ENCODE measurements at regions not wholly inside any gene's neighbourhood (a gene's known extent, or its start where the extent isn't known, plus 50 kb on each side); places are given as distances from the start of the nearest gene placed in this dataset.

- Histone ChIP-seq H4K5ac (ENCODE audit: low read length) (no peak overlapping the region), H2AK5ac (ENCODE audit: low read length) (no peak overlapping the region), H2BK120ac (ENCODE audit: low read depth, low read length) (no peak overlapping the region), H3K79me1 (ENCODE audit: low read length) (no peaks in the 10 kb centered on the region), H3K4ac (ENCODE audit: low read depth, low read length) (no peak overlapping the region), H3K23ac (ENCODE audit: low read length) (no peak overlapping the region), H2BK5ac (ENCODE audit: low read length) (no peak overlapping the region), H3K4me3 (ENCODE audit: low read length) (no peak overlapping the region), H3K27ac (ENCODE audit: low read depth, low read length) (no peak overlapping the region), H2BK15ac (replicated peaks; ENCODE audit: low read depth) (no peak overlapping the region), H3K4me2 (ENCODE audit: low read length) (no peak overlapping the region), H3K79me2 (ENCODE audit: control insufficient read depth, insufficient read depth, low read length) (no peaks in the 10 kb centered on the region), H3K27me3 (ENCODE audit: insufficient read depth, low read length, poor library complexity) (no peaks in the 10 kb centered on the region), H3K9ac (ENCODE audit: low read length) (no peak overlapping the region), H3K56ac (ENCODE audit: low read length) (no peak overlapping the region), H4K8ac (ENCODE audit: low read depth, low read length) (no peak overlapping the region), H3K36me3 (ENCODE audit: control insufficient read depth, insufficient read depth, low read length) (no peaks in the 10 kb centered on the region), H3K18ac (ENCODE audit: low read length) (no peak overlapping the region), H3K4me1 (ENCODE audit: control insufficient read depth, low read depth, low read length) (no peaks in the 10 kb centered on the region)
- no peak for DNase-seq
- WGBS (ENCODE audit: extremely low coverage, insufficient coverage, low lambda C conversion rate): no CpG with 5 or more reads among the region's 6 CpGs
Measured at GRCh38 chr4:166622425-166622977, 611.8 kb downstream of the SPOCK3 start.

- DNase-seq: no peak
- no peak overlapping the region for H4K5ac ChIP-seq (ENCODE audit: low read length)
- no peak overlapping the region for H2BK120ac ChIP-seq (ENCODE audit: low read depth, low read length)
- H3K79me2 ChIP-seq (ENCODE audit: control insufficient read depth, insufficient read depth, low read length): no peaks in the 10 kb centered on the region
- H4K8ac ChIP-seq (ENCODE audit: low read depth, low read length): no peak overlapping the region
- no peak overlapping the region for H3K23ac ChIP-seq (ENCODE audit: low read length)
- no CpG with 5 or more reads among the region's 1 CpG for WGBS (ENCODE audit: extremely low coverage, insufficient coverage, low lambda C conversion rate)
- no peak overlapping the region for H2BK15ac ChIP-seq (replicated peaks; ENCODE audit: low read depth)
- H3K4me1 ChIP-seq (ENCODE audit: control insufficient read depth, low read depth, low read length): no peaks in the 10 kb centered on the region
- no peak overlapping the region for H3K27ac ChIP-seq (ENCODE audit: low read depth, low read length)
- no peak overlapping the region for H3K9ac ChIP-seq (ENCODE audit: low read length)
- H3K4me3 ChIP-seq (ENCODE audit: low read length): no peak overlapping the region
- H3K4me2 ChIP-seq (ENCODE audit: low read length): no peak overlapping the region
- H3K4ac ChIP-seq (ENCODE audit: low read depth, low read length): no peak overlapping the region
- H3K36me3 ChIP-seq (ENCODE audit: control insufficient read depth, insufficient read depth, low read length): no peaks in the 10 kb centered on the region
- no peak overlapping the region for H2BK5ac ChIP-seq (ENCODE audit: low read length)
- H3K18ac ChIP-seq (ENCODE audit: low read length): no peak overlapping the region
- H3K56ac ChIP-seq (ENCODE audit: low read length): no peak overlapping the region
- H3K27me3 ChIP-seq (ENCODE audit: insufficient read depth, low read length, poor library complexity): no peaks in the 10 kb centered on the region
- H3K79me1 ChIP-seq (ENCODE audit: low read length): no peaks in the 10 kb centered on the region
- no peak overlapping the region for H2AK5ac ChIP-seq (ENCODE audit: low read length)
Measured at GRCh38 chr4:166625018-166625637, 609.2 kb downstream of the SPOCK3 start.

- H2AK5ac ChIP-seq (ENCODE audit: low read length): no peak overlapping the region
- H3K36me3 ChIP-seq (ENCODE audit: control insufficient read depth, insufficient read depth, low read length): no peaks in the 10 kb centered on the region
- no peak overlapping the region for H2BK120ac ChIP-seq (ENCODE audit: low read depth, low read length)
- no peak overlapping the region for H3K23ac ChIP-seq (ENCODE audit: low read length)
- DNase-seq: no peak
- H4K8ac ChIP-seq (ENCODE audit: low read depth, low read length): no peak overlapping the region
- no peak overlapping the region for H3K4me3 ChIP-seq (ENCODE audit: low read length)
- H3K4me2 ChIP-seq (ENCODE audit: low read length): no peak overlapping the region
- no peak overlapping the region for H2BK5ac ChIP-seq (ENCODE audit: low read length)
- H3K79me1 ChIP-seq (ENCODE audit: low read length): no peaks in the 10 kb centered on the region
- H3K18ac ChIP-seq (ENCODE audit: low read length): no peak overlapping the region
- no peak overlapping the region for H3K4ac ChIP-seq (ENCODE audit: low read depth, low read length)
- no peak overlapping the region for H3K27ac ChIP-seq (ENCODE audit: low read depth, low read length)
- H2BK15ac ChIP-seq (replicated peaks; ENCODE audit: low read depth): no peak overlapping the region
- WGBS (ENCODE audit: extremely low coverage, insufficient coverage, low lambda C conversion rate): no CpG with 5 or more reads among the region's 2 CpGs
- no peak overlapping the region for H3K56ac ChIP-seq (ENCODE audit: low read length)
- H3K27me3 ChIP-seq (ENCODE audit: insufficient read depth, low read length, poor library complexity): no peaks in the 10 kb centered on the region
- no peak overlapping the region for H4K5ac ChIP-seq (ENCODE audit: low read length)
- no peaks in the 10 kb centered on the region for H3K79me2 ChIP-seq (ENCODE audit: control insufficient read depth, insufficient read depth, low read length)
- no peaks in the 10 kb centered on the region for H3K4me1 ChIP-seq (ENCODE audit: control insufficient read depth, low read depth, low read length)
- H3K9ac ChIP-seq (ENCODE audit: low read length): no peak overlapping the region
Measured at GRCh38 chr4:166628454-166628853, 605.8 kb downstream of the SPOCK3 start.

GRCh38 chr4:166635367-166635766 is 598.9 kb downstream of the SPOCK3 start:
- Histone ChIP-seq H2AK5ac (ENCODE audit: low read length) (no peak overlapping the region), H3K18ac (ENCODE audit: low read length) (no peak overlapping the region), H2BK15ac (replicated peaks; ENCODE audit: low read depth) (no peak overlapping the region), H3K27me3 (ENCODE audit: insufficient read depth, low read length, poor library complexity) (no peaks in the 10 kb centered on the region), H3K27ac (ENCODE audit: low read depth, low read length) (no peak overlapping the region), H3K79me1 (ENCODE audit: low read length) (no peaks in the 10 kb centered on the region), H4K5ac (ENCODE audit: low read length) (no peak overlapping the region), H3K79me2 (ENCODE audit: control insufficient read depth, insufficient read depth, low read length) (no peaks in the 10 kb centered on the region), H3K56ac (ENCODE audit: low read length) (no peak overlapping the region), H2BK5ac (ENCODE audit: low read length) (no peak overlapping the region), H3K4me1 (ENCODE audit: control insufficient read depth, low read depth, low read length) (no peaks in the 10 kb centered on the region), H3K4ac (ENCODE audit: low read depth, low read length) (no peak overlapping the region), H3K9ac (ENCODE audit: low read length) (no peak overlapping the region), H3K23ac (ENCODE audit: low read length) (no peak overlapping the region), H3K4me2 (ENCODE audit: low read length) (no peak overlapping the region), H3K36me3 (ENCODE audit: control insufficient read depth, insufficient read depth, low read length) (no peaks in the 10 kb centered on the region), H4K8ac (ENCODE audit: low read depth, low read length) (no peak overlapping the region), H3K4me3 (ENCODE audit: low read length) (no peak overlapping the region), H2BK120ac (ENCODE audit: low read depth, low read length) (no peak overlapping the region)
- no CpG with 5 or more reads among the region's 2 CpGs for WGBS (ENCODE audit: extremely low coverage, insufficient coverage, low lambda C conversion rate)
- DNase-seq: no peak

GRCh38 chr4:166637816-166638215 is 596.5 kb downstream of the SPOCK3 start:
- Histone ChIP-seq H4K8ac (ENCODE audit: low read depth, low read length) (no peak overlapping the region), H2BK120ac (ENCODE audit: low read depth, low read length) (no peak overlapping the region), H2AK5ac (ENCODE audit: low read length) (no peak overlapping the region), H3K4me2 (ENCODE audit: low read length) (no peak overlapping the region), H3K4me1 (ENCODE audit: control insufficient read depth, low read depth, low read length) (no peaks in the 10 kb centered on the region), H3K9ac (ENCODE audit: low read length) (no peak overlapping the region), H3K4me3 (ENCODE audit: low read length) (no peak overlapping the region), H3K27me3 (ENCODE audit: insufficient read depth, low read length, poor library complexity) (no peaks in the 10 kb centered on the region), H3K36me3 (ENCODE audit: control insufficient read depth, insufficient read depth, low read length) (no peaks in the 10 kb centered on the region), H3K79me2 (ENCODE audit: control insufficient read depth, insufficient read depth, low read length) (no peaks in the 10 kb centered on the region), H3K56ac (ENCODE audit: low read length) (no peak overlapping the region), H3K27ac (ENCODE audit: low read depth, low read length) (no peak overlapping the region), H3K79me1 (ENCODE audit: low read length) (no peaks in the 10 kb centered on the region), H3K18ac (ENCODE audit: low read length) (no peak overlapping the region), H3K23ac (ENCODE audit: low read length) (no peak overlapping the region), H2BK15ac (replicated peaks; ENCODE audit: low read depth) (no peak overlapping the region), H2BK5ac (ENCODE audit: low read length) (no peak overlapping the region), H3K4ac (ENCODE audit: low read depth, low read length) (no peak overlapping the region), H4K5ac (ENCODE audit: low read length) (no peak overlapping the region)
- WGBS (ENCODE audit: extremely low coverage, insufficient coverage, low lambda C conversion rate): no CpG with 5 or more reads among the region's 2 CpGs
- DNase-seq: no peak

GRCh38 chr4:166655231-166655630 is 579.1 kb downstream of the SPOCK3 start:
- no peak overlapping the region for H3K4me3 ChIP-seq (ENCODE audit: low read length)
- H3K4me1 ChIP-seq (ENCODE audit: control insufficient read depth, low read depth, low read length): no peaks in the 10 kb centered on the region
- no peaks in the 10 kb centered on the region for H3K79me1 ChIP-seq (ENCODE audit: low read length)
- no peak overlapping the region for H3K9ac ChIP-seq (ENCODE audit: low read length)
- H3K18ac ChIP-seq (ENCODE audit: low read length): no peak overlapping the region
- no peak overlapping the region for H3K27ac ChIP-seq (ENCODE audit: low read depth, low read length)
- no peak overlapping the region for H3K4ac ChIP-seq (ENCODE audit: low read depth, low read length)
- no peaks in the 10 kb centered on the region for H3K79me2 ChIP-seq (ENCODE audit: control insufficient read depth, insufficient read depth, low read length)
- no peaks in the 10 kb centered on the region for H3K27me3 ChIP-seq (ENCODE audit: insufficient read depth, low read length, poor library complexity)
- no peak overlapping the region for H2BK15ac ChIP-seq (replicated peaks; ENCODE audit: low read depth)
- H2BK120ac ChIP-seq (ENCODE audit: low read depth, low read length): no peak overlapping the region
- no peak for DNase-seq
- H3K56ac ChIP-seq (ENCODE audit: low read length): no peak overlapping the region
- no peaks in the 10 kb centered on the region for H3K36me3 ChIP-seq (ENCODE audit: control insufficient read depth, insufficient read depth, low read length)
- no peak overlapping the region for H3K4me2 ChIP-seq (ENCODE audit: low read length)
- no peak overlapping the region for H2BK5ac ChIP-seq (ENCODE audit: low read length)
- no peak overlapping the region for H4K8ac ChIP-seq (ENCODE audit: low read depth, low read length)
- no peak overlapping the region for H2AK5ac ChIP-seq (ENCODE audit: low read length)
- no peak overlapping the region for H4K5ac ChIP-seq (ENCODE audit: low read length)
- no peak overlapping the region for H3K23ac ChIP-seq (ENCODE audit: low read length)
- no CpG with 5 or more reads among the region's 1 CpG for WGBS (ENCODE audit: extremely low coverage, insufficient coverage, low lambda C conversion rate)
